ENCODE measurements at regions not wholly inside any gene's neighbourhood (a gene's known extent, or its start where the extent isn't known, plus 50 kb on each side); places are given as distances from the start of the nearest gene placed in this dataset.
A peak's percentile ranks its signal among the peaks of the same experiment; 100 is the strongest.

DNA sequence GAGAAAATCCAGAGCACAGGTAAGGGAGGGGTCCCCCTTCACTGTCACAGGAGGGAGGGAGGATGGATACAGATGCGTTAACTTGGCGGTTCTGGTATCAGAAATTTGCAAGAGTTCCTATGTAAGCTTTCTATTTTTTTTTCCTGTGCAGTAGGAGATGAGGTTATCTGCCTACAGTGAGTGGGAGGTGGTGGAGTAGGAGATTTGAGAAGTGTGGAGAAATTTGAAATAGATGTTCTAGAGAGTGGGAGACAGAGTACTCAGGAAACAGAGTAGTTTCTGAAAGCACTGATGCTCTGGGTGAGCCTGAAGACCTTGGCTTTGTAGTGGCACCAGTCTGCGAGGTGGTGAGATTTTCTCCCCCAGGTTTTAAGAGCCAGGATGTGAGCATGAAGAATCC, 271.4 kb downstream of the MSX2 start:
- Histone ChIP-seq H3K9me3 (peaks cover 0 to 8% (median 7%) of the 10 kb centered on the region in 3 donors), H3K27ac (no peak overlapping the region), H3K36me3 (no peaks in the 10 kb centered on the region), H3K4me3 (no peak overlapping the region), H3K4me1 (peaks cover 0 to 16% (median 9%) of the 10 kb centered on the region in 3 donors), H3K27me3 (no peaks in the 10 kb centered on the region)
- DNase-seq = no peak
- WGBS, 2 donors = 84 to 86% methylated on average over 3 of the region's 3 CpGs
- TF ChIP-seq POLR2A (IDR thresholded peaks at IDR 0.05) = no peak
- TF ChIP-seq, protein P1, sequence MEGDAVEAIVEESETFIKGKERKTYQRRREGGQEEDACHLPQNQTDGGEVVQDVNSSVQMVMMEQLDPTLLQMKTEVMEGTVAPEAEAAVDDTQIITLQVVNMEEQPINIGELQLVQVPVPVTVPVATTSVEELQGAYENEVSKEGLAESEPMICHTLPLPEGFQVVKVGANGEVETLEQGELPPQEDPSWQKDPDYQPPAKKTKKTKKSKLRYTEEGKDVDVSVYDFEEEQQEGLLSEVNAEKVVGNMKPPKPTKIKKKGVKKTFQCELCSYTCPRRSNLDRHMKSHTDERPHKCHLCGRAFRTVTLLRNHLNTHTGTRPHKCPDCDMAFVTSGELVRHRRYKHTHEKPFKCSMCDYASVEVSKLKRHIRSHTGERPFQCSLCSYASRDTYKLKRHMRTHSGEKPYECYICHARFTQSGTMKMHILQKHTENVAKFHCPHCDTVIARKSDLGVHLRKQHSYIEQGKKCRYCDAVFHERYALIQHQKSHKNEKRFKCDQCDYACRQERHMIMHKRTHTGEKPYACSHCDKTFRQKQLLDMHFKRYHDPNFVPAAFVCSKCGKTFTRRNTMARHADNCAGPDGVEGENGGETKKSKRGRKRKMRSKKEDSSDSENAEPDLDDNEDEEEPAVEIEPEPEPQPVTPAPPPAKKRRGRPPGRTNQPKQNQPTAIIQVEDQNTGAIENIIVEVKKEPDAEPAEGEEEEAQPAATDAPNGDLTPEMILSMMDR (IDR thresholded peaks at IDR 0.05) = no peak
- intact Hi-C loops (cut with DNase I) = no loop called here

DNA sequence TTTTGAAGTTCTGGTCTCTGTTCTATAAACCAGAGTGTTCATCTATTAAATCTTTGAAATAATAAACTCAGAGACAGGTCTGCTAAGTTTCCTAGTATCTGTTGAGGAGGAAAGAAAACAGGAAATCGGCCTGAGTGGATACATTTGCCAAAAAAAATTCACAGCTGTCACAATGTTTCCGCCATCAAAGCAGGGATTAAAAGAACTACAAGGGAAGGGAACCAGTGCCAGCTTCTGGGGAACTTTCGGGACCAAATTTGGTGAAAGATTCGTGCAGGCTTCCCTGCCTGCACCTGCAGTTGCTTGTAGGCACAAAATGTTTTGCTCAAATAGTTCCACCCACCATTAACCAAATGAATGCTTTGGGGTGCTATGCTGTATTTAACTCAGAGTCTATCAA, 267.5 kb downstream of the MSX2 start:
- Histone ChIP-seq H3K36me3 (no peaks in the 10 kb centered on the region), H3K27me3 (no peaks in the 10 kb centered on the region), H3K4me3 (no peak overlapping the region), H3K27ac (peak overlapping the region in 1 of 4 donors; percentile 11), H3K4me1 (peaks cover 0 to 27% (median 10%) of the 10 kb centered on the region in 3 donors), H3K9me3 (no peaks in the 10 kb centered on the region)
- no peak for DNase-seq
- intact Hi-C loops (cut with DNase I) = no loop called here
- 14 to 18% methylated on average over 4 of the region's 4 CpGs for WGBS, 2 donors
- no peak for TF ChIP-seq POLR2A (IDR thresholded peaks at IDR 0.05)
- TF ChIP-seq, protein P1 (IDR thresholded peaks at IDR 0.05) = no peak

DNA sequence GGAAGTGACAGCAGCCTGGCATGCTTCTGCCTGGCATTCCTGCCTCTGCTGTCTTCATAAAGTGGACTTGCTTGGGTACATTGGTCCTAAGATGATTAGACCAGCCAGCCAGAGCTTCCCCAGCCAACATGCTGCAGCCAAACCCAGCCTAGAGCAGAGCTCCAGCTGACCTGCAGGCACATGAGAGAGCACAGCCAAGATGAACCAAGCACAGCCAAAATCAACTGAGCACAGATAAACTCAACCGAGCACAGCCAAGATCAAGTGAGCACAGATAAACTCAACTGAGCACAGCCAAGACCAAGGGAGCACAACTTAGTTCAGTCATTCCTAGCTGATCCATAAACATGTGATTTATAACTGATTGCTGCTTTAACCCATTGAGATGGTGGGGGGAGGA, 266.5 kb downstream of the MSX2 start:
- Histone ChIP-seq H3K4me1 (peaks cover 0 to 27% (median 10%) of the 10 kb centered on the region in 3 donors), H3K27me3 (no peaks in the 10 kb centered on the region), H3K4me3 (no peak overlapping the region), H3K27ac (peak overlapping the region in 1 of 4 donors; percentile 11), H3K36me3 (no peaks in the 10 kb centered on the region), H3K9me3 (no peaks in the 10 kb centered on the region)
- WGBS, 2 donors = 20 to 100% methylated on average over 1 of the region's 1 CpG
- TF ChIP-seq, protein P1 (IDR thresholded peaks at IDR 0.05) = no peak
- DNase-seq = no peak
- intact Hi-C loops (cut with DNase I) = no loop called here

DNA sequence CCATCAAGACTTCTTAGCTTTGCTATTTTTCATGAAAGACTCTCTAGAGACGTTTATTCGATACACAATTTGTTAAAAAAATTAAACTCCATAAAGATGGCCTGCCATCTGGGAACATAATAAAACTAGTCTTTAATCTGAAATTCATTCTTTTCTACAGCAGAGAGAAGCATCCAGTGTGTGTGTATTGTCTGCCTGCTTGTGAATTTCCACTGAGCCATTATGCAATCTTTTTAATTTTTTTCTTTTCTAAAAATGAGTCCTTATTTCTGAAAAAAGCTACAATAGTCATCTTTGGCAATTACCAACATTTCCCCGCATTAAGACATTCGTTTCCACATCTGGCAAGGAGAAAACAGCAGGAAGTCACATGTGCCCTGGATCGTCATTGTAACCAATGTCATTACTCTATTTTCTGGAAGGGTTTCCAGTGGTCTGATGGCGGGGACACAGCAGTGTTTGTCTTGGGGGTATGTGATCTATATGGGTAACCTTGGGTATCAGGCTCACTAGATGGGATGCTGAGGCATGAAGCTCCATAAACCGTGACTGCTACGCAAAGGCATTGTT, 263.1 kb downstream of the MSX2 start:
- DNase-seq = no peak
- TF ChIP-seq POLR2A (IDR thresholded peaks at IDR 0.05) = no peak
- TF ChIP-seq, protein P1 (IDR thresholded peaks at IDR 0.05) = no peak
- Histone ChIP-seq H3K9me3 (no peaks in the 10 kb centered on the region), H3K4me1 (peaks cover 0 to 27% (median 10%) of the 10 kb centered on the region in 3 donors), H3K27me3 (no peaks in the 10 kb centered on the region), H3K4me3 (no peak overlapping the region), H3K36me3 (no peaks in the 10 kb centered on the region), H3K27ac (no peak overlapping the region)
- intact Hi-C loops (cut with DNase I) = no loop called here
- 65 to 73% methylated on average over 8 of the region's 8 CpGs for WGBS, 2 donors

DNA sequence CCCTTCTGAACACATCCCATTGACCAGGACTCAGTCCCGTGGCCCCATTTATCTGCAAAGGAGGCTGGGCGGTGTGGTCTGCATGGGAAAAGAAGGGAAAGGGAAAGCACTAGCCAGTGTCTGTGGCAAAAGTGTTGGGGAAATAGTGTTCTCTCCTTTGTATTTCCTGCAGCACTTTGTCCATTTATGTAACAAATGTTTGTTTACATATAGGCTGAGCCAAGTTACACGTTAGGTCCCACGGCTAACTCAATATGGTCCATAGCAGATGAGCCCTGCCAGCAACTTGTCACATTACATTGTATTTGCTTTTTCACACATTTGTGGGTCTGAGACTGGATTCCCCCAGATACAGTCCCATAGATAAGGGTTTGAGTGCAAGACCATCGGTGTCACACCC, 260.5 kb downstream of the MSX2 start:
- no peak for TF ChIP-seq POLR2A (IDR thresholded peaks at IDR 0.05)
- TF ChIP-seq, protein P1 (IDR thresholded peaks at IDR 0.05) = no peak
- no peak for DNase-seq
- WGBS, 2 donors = 80 to 82% methylated on average over 5 of the region's 5 CpGs
- H3K9me3 ChIP-seq = no peaks in the 10 kb centered on the region
- H3K36me3 ChIP-seq = no peaks in the 10 kb centered on the region
- intact Hi-C loops (cut with DNase I) = no loop called here
- peaks cover 0 to 6% (median 0%) of the 10 kb centered on the region in 3 donors for H3K4me1 ChIP-seq
- H3K27me3 ChIP-seq = no peaks in the 10 kb centered on the region
- H3K4me3 ChIP-seq = no peak overlapping the region
- H3K27ac ChIP-seq = no peak overlapping the region

Data from esophagus squamous epithelium (tissue), 5 donors.